Lung (tissue), 11 donors: ENCODE measurements at regions not wholly inside any gene's neighbourhood (a gene's known extent, or its start where the extent isn't known, plus 50 kb on each side); places are given as distances from the start of the nearest gene placed in this dataset.
"Not testable (repeated sequence)": the region's sequence is repeated elsewhere in the genome, so short reads cannot be mapped to it uniquely, and the experiment has no call there.

Experiments
- ATAC-seq: fragments of 200-7000 bp; cut with Tn5 transposase; one replicate; pipeline ENCODE4 v1.9.1; 2020; ENCODE audit warnings: moderate number of reproducible peaks; ENCODE audit not compliant: insufficient read depth, low FRiP score
- DNase-seq, 3 donors: peaks; one replicate each; pipeline ENCODE4 v3.0.0-alpha.2; 2013 to 2017
- H3K27ac ChIP-seq, 2 donors: one replicate each; pipeline ENCODE4 v1.5.1; 2013; ENCODE audit warnings: mild to moderate bottlenecking in 2 of 2, moderate library complexity in 2 of 2, control low read depth in 1 of 2, inconsistent platforms in 1 of 2, low read depth in 1 of 2, low read length in 1 of 2
- H3K27me3 ChIP-seq, 3 donors: one replicate each; pipeline ENCODE4 v1.5.1; 2013; ENCODE audit warnings: low read length in 2 of 3; ENCODE audit not compliant: control insufficient read depth in 3 of 3, insufficient read depth in 3 of 3
- H3K36me3 ChIP-seq, 4 donors: one replicate each; pipeline ENCODE4 v1.5.1; 2013; ENCODE audit warnings: low read length in 4 of 4, mild to moderate bottlenecking in 1 of 4, moderate library complexity in 1 of 4; ENCODE audit not compliant: control insufficient read depth in 4 of 4, insufficient read depth in 4 of 4
- H3K4me1 ChIP-seq, 5 donors: one replicate each; pipeline ENCODE4 v1.5.1; 2013; ENCODE audit warnings: low read length in 5 of 5, mild to moderate bottlenecking in 2 of 5, moderate library complexity in 1 of 5; ENCODE audit not compliant: control insufficient read depth in 5 of 5, insufficient read depth in 5 of 5
- H3K4me3 ChIP-seq: one replicate; pipeline ENCODE4 v1.5.1; 2013; ENCODE audit warnings: mild to moderate bottlenecking, control low read depth, moderate library complexity
- H3K9ac ChIP-seq, 2 donors: one replicate each; pipeline ENCODE4 v1.5.1; 2013; ENCODE audit warnings: low read length in 2 of 2, control low read depth in 1 of 2; ENCODE audit not compliant: insufficient read depth in 1 of 2
- H3K9me3 ChIP-seq, 4 donors: one replicate each; pipeline ENCODE4 v1.5.1; 2013; ENCODE audit warnings: low read length in 3 of 4, mild to moderate bottlenecking in 1 of 4, moderate library complexity in 1 of 4; ENCODE audit not compliant: control insufficient read depth in 4 of 4, insufficient read depth in 3 of 4
- WGBS, 2 donors: extraction: QIAGEN DNeasy Blood & Tissue Kit; methylation state at CpG; one replicate each; pipeline ENCODE4 v1.1.7; 2013; 5-methylcytosine and 5-hydroxymethylcytosine counted together
- TF ChIP-seq, protein P1 (sequence below): IDR thresholded peaks from 2 replicates; pipeline ENCODE4 v1.5.1; 2012; ENCODE audit warnings: mild to moderate bottlenecking; ENCODE audit errors: control extremely low read depth, extremely low read depth
- donor health status: control.
- donor health status: control.
- donor health status: Bipolar disorder and iron deficiency.
- donor health status: healthy.
- donor health status: DM: yes; HTN: yes; CAD: no.

- Histone ChIP-seq H3K9me3 (no peaks in the 10 kb centered on the region), H3K27ac (no peak overlapping the region), H3K27me3 (no peaks in the 10 kb centered on the region), H3K4me3 (no peak overlapping the region), H3K4me1 (peaks cover 0 to 3% (median 0%) of the 10 kb centered on the region in 5 donors), H3K9ac (no peak overlapping the region), H3K36me3 (no peaks in the 10 kb centered on the region)
- TF ChIP-seq, protein P1, sequence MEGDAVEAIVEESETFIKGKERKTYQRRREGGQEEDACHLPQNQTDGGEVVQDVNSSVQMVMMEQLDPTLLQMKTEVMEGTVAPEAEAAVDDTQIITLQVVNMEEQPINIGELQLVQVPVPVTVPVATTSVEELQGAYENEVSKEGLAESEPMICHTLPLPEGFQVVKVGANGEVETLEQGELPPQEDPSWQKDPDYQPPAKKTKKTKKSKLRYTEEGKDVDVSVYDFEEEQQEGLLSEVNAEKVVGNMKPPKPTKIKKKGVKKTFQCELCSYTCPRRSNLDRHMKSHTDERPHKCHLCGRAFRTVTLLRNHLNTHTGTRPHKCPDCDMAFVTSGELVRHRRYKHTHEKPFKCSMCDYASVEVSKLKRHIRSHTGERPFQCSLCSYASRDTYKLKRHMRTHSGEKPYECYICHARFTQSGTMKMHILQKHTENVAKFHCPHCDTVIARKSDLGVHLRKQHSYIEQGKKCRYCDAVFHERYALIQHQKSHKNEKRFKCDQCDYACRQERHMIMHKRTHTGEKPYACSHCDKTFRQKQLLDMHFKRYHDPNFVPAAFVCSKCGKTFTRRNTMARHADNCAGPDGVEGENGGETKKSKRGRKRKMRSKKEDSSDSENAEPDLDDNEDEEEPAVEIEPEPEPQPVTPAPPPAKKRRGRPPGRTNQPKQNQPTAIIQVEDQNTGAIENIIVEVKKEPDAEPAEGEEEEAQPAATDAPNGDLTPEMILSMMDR: no peak
- 91 to 95% methylated on average over 6 of the region's 6 CpGs for WGBS, 2 donors
- ATAC-seq (no peak), DNase-seq (no peak)
These were observed 249.5 kb upstream of the SULF2 start for GRCh38 chr20:48034751-48035150.

DNA sequence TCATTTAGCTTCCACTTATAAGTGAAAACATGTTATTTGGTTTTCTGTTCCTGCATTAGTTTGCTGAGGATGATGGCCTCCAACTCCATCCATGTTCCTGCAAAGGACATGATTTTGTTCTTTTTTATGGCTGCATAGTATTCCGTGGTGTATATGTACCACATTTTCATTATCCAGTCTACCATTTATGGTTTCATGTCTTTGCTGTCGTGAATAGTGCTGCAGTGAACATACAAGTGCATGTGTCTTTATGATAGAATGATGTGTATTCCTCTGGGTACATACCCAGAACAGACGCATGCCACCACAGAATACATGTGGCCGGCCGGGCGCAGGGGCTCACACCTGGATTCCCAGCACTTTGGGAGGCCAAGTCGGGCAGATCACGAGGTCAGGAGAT is 247.7 kb upstream of the SULF2 start:
- not testable (repeated sequence) for H3K36me3 ChIP-seq, H3K9ac ChIP-seq, H3K4me1 ChIP-seq, H3K27ac ChIP-seq, H3K9me3 ChIP-seq, H3K27me3 ChIP-seq, H3K4me3 ChIP-seq, ATAC-seq, DNase-seq
- 90 to 94% methylated on average over 8 of the region's 8 CpGs for WGBS, 2 donors

DNA sequence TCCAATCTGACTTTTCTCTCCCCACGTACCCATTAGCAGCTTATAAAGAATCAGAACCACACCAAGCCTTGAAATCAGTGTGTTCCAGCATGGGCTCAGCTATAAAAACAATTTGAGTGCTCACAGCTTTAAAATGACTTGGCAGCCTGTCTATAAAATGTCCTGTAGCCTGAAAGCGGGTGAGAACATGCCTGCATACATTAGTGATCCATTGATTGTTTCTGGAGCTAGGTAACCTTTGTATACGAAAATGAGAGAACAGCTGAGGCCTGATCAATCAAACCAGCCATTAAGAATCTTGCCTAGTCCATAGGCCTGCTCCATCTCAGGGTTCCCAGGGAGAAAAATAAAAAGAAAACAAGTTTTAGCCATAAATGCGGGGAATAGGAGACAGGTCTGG is 245.8 kb upstream of the SULF2 start:
- ATAC-seq (no peak), DNase-seq (no peak)
- no peak overlapping the region for H3K4me3 ChIP-seq
- no peak overlapping the region for H3K9ac ChIP-seq
- H3K9me3 ChIP-seq: no peaks in the 10 kb centered on the region
- no peaks in the 10 kb centered on the region for H3K4me1 ChIP-seq
- no peak overlapping the region for H3K27ac ChIP-seq
- no peaks in the 10 kb centered on the region for H3K36me3 ChIP-seq
- TF ChIP-seq, protein P1: no peak
- H3K27me3 ChIP-seq: no peaks in the 10 kb centered on the region
- WGBS, 2 donors: 86 to 90% methylated on average over 4 of the region's 4 CpGs

- no peak overlapping the region for H3K4me3 ChIP-seq
- H3K4me1 ChIP-seq: peaks cover 0 to 8% (median 0%) of the 10 kb centered on the region in 5 donors
- TF ChIP-seq, protein P1: no peak
- WGBS, 2 donors: 86 to 90% methylated on average over 9 of the region's 9 CpGs
- no peak overlapping the region for H3K27ac ChIP-seq
- H3K9me3 ChIP-seq: no peaks in the 10 kb centered on the region
- no peak overlapping the region for H3K9ac ChIP-seq
- DNase-seq: no peak
- ATAC-seq: no peak
- no peaks in the 10 kb centered on the region for H3K27me3 ChIP-seq
- H3K36me3 ChIP-seq: no peaks in the 10 kb centered on the region
These were observed 241.8 kb upstream of the SULF2 start for GRCh38 chr20:48026981-48027592.
